ENCODE measurements at regions not wholly inside any gene's neighbourhood (a gene's known extent, or its start where the extent isn't known, plus 50 kb on each side); places are given as distances from the start of the nearest gene placed in this dataset.

- no peaks in the 10 kb centered on the region for H3K36me3 ChIP-seq
- no peak for TF ChIP-seq CTCF (IDR thresholded peaks at IDR 0.05; ENCODE audit: low read depth, low read length)
- no peak for DNase-seq
- no peaks in the 10 kb centered on the region for H3K9me3 ChIP-seq
- H3K4me3 ChIP-seq (ENCODE audit: low read depth, low read length), result no peak overlapping the region
- H3K27me3 ChIP-seq, result no peaks in the 10 kb centered on the region
- H3K4me1 ChIP-seq, result no peaks in the 10 kb centered on the region
Observed at GRCh38 chr14:27370074-27370473, 772.2 kb upstream of the NOVA1 start.

- DNase-seq, result no peak
- Histone ChIP-seq H3K9me3 (no peaks in the 10 kb centered on the region), H3K27me3 (no peaks in the 10 kb centered on the region), H3K4me1 (no peaks in the 10 kb centered on the region), H3K4me3 (ENCODE audit: low read depth, low read length) (no peak overlapping the region), H3K36me3 (no peaks in the 10 kb centered on the region)
- no peak for TF ChIP-seq CTCF (IDR thresholded peaks at IDR 0.05; ENCODE audit: low read depth, low read length)
Observed at GRCh38 chr14:27370775-27371174, 772.9 kb upstream of the NOVA1 start.

GRCh38 chr14:27371209-27371608, 773.4 kb upstream of the NOVA1 start:
- no peaks in the 10 kb centered on the region for H3K4me1 ChIP-seq
- DNase-seq, result no peak
- no peak overlapping the region for H3K4me3 ChIP-seq (ENCODE audit: low read depth, low read length)
- no peaks in the 10 kb centered on the region for H3K36me3 ChIP-seq
- no peaks in the 10 kb centered on the region for H3K27me3 ChIP-seq
- no peaks in the 10 kb centered on the region for H3K9me3 ChIP-seq
- no peak for TF ChIP-seq CTCF (IDR thresholded peaks at IDR 0.05; ENCODE audit: low read depth, low read length)

GRCh38 chr14:27371868-27372267, 774.0 kb upstream of the NOVA1 start:
- Histone ChIP-seq H3K36me3 (no peaks in the 10 kb centered on the region), H3K27me3 (no peaks in the 10 kb centered on the region), H3K4me3 (ENCODE audit: low read depth, low read length) (no peak overlapping the region), H3K9me3 (no peaks in the 10 kb centered on the region), H3K4me1 (no peaks in the 10 kb centered on the region)
- DNase-seq, result no peak
- TF ChIP-seq CTCF (IDR thresholded peaks at IDR 0.05; ENCODE audit: low read depth, low read length), result no peak

- TF ChIP-seq CTCF (IDR thresholded peaks at IDR 0.05; ENCODE audit: low read depth, low read length), result no peak
- no peaks in the 10 kb centered on the region for H3K9me3 ChIP-seq
- DNase-seq, result no peak
- H3K4me3 ChIP-seq (ENCODE audit: low read depth, low read length), result no peak overlapping the region
- no peaks in the 10 kb centered on the region for H3K4me1 ChIP-seq
- no peaks in the 10 kb centered on the region for H3K27me3 ChIP-seq
- no peaks in the 10 kb centered on the region for H3K36me3 ChIP-seq
Observed at GRCh38 chr14:27372771-27373170, 774.9 kb upstream of the NOVA1 start.

- DNase-seq, result no peak
- TF ChIP-seq CTCF (IDR thresholded peaks at IDR 0.05; ENCODE audit: low read depth, low read length), result no peak
- no peaks in the 10 kb centered on the region for H3K4me1 ChIP-seq
- no peaks in the 10 kb centered on the region for H3K36me3 ChIP-seq
- no peak overlapping the region for H3K4me3 ChIP-seq (ENCODE audit: low read depth, low read length)
- no peaks in the 10 kb centered on the region for H3K27me3 ChIP-seq
- no peaks in the 10 kb centered on the region for H3K9me3 ChIP-seq
Observed at GRCh38 chr14:27384124-27384523, 786.3 kb upstream of the NOVA1 start.
